ENCODE measurements at regions not wholly inside any gene's neighbourhood (a gene's known extent, or its start where the extent isn't known, plus 50 kb on each side); places are given as distances from the start of the nearest gene placed in this dataset.
"Not testable (repeated sequence)": the region's sequence is repeated elsewhere in the genome, so short reads cannot be mapped to it uniquely, and the experiment has no call there.

GRCh38 chr15:58357529-58358476, 74.0 kb upstream of the LIPC start:
- DNase-seq, result no peak
- Histone ChIP-seq H3K36me3 (no peaks in the 10 kb centered on the region), H3K27me3 (no peaks in the 10 kb centered on the region), H3K9me3 (no peaks in the 10 kb centered on the region), H3K4me3 (no peak overlapping the region)

GRCh38 chr15:58360421-58361090, 71.2 kb upstream of the LIPC start:
- Histone ChIP-seq H3K9me3 (peaks cover 13% of the 10 kb centered on the region), H3K27me3 (no peaks in the 10 kb centered on the region), H3K36me3 (no peaks in the 10 kb centered on the region), H3K4me3 (no peak overlapping the region)
- DNase-seq, result no peak

GRCh38 chr15:58361273-58361759, 70.5 kb upstream of the LIPC start:
- Histone ChIP-seq H3K4me3 (no peak overlapping the region), H3K9me3 (peaks cover 13% of the 10 kb centered on the region), H3K27me3 (no peaks in the 10 kb centered on the region), H3K36me3 (no peaks in the 10 kb centered on the region)
- DNase-seq, result peak; percentile 57

GRCh38 chr15:58362262-58362922, 69.4 kb upstream of the LIPC start:
- DNase-seq, result no peak
- H3K27me3 ChIP-seq, result no peaks in the 10 kb centered on the region
- no peak overlapping the region for H3K4me3 ChIP-seq
- H3K36me3 ChIP-seq, result no peaks in the 10 kb centered on the region
- H3K9me3 ChIP-seq, result peaks cover 17% of the 10 kb centered on the region

GRCh38 chr15:58363118-58363517, 68.7 kb upstream of the LIPC start:
- DNase-seq, H3K36me3 ChIP-seq, H3K27me3 ChIP-seq, H3K4me3 ChIP-seq: not testable (repeated sequence)
- H3K9me3 ChIP-seq, result peaks cover 17% of the 10 kb centered on the region

- H3K4me3 ChIP-seq, DNase-seq, H3K27me3 ChIP-seq, H3K36me3 ChIP-seq: not testable (repeated sequence)
- peaks cover 17% of the 10 kb centered on the region for H3K9me3 ChIP-seq
Measured at GRCh38 chr15:58363673-58364072, 68.1 kb upstream of the LIPC start.

- not testable (repeated sequence) for DNase-seq
Measured at GRCh38 chr15:58365098-58365497, 66.7 kb upstream of the LIPC start.

GRCh38 chr15:58369261-58369701, 62.5 kb upstream of the LIPC start:
- Histone ChIP-seq H3K36me3 (no peaks in the 10 kb centered on the region), H3K9me3 (peaks cover 11% of the 10 kb centered on the region), H3K27me3 (no peaks in the 10 kb centered on the region), H3K4me3 (no peak overlapping the region)
- DNase-seq, result peak; percentile 40

More at GRCh38 chr15:58365098-58365497, 66.7 kb upstream of the LIPC start:
- not testable (repeated sequence) for H3K27me3 ChIP-seq, H3K4me3 ChIP-seq, H3K36me3 ChIP-seq
- peaks cover 17% of the 10 kb centered on the region for H3K9me3 ChIP-seq

- DNase-seq, result no peak
- H3K27me3 ChIP-seq, result no peaks in the 10 kb centered on the region
- no peak overlapping the region for H3K4me3 ChIP-seq
- H3K36me3 ChIP-seq, result no peaks in the 10 kb centered on the region
- peaks cover 6% of the 10 kb centered on the region for H3K9me3 ChIP-seq
Measured at GRCh38 chr15:58369956-58370355, 61.8 kb upstream of the LIPC start.

- Histone ChIP-seq H3K9me3 (peaks cover 4% of the 10 kb centered on the region), H3K36me3 (no peaks in the 10 kb centered on the region), H3K27me3 (no peaks in the 10 kb centered on the region), H3K4me3 (no peak overlapping the region)
- DNase-seq, result no peak
Measured at GRCh38 chr15:58374147-58374546, 57.6 kb upstream of the LIPC start.

GRCh38 chr15:58377193-58377592, 54.6 kb upstream of the LIPC start:
- Histone ChIP-seq H3K36me3 (no peaks in the 10 kb centered on the region), H3K27me3 (no peaks in the 10 kb centered on the region), H3K4me3 (no peak overlapping the region), H3K9me3 (peaks cover 4% of the 10 kb centered on the region)
- DNase-seq, result no peak

GRCh38 chr15:58378241-58379085, 53.3 kb upstream of the LIPC start:
- Histone ChIP-seq H3K36me3 (no peaks in the 10 kb centered on the region), H3K9me3 (peaks cover 4% of the 10 kb centered on the region), H3K27me3 (no peaks in the 10 kb centered on the region), H3K4me3 (no peak overlapping the region)
- no peak for DNase-seq

GRCh38 chr15:58379454-58379853, 52.3 kb upstream of the LIPC start:
- H3K9me3 ChIP-seq, DNase-seq, H3K27me3 ChIP-seq, H3K4me3 ChIP-seq, H3K36me3 ChIP-seq: not testable (repeated sequence)

GRCh38 chr15:58380280-58380945, 51.4 kb upstream of the LIPC start:
- Histone ChIP-seq H3K4me3 (no peak overlapping the region), H3K9me3 (peaks cover 4% of the 10 kb centered on the region), H3K36me3 (no peaks in the 10 kb centered on the region), H3K27me3 (no peaks in the 10 kb centered on the region)
- DNase-seq, result no peak

- Histone ChIP-seq H3K9me3 (peaks cover 4% of the 10 kb centered on the region), H3K4me3 (no peak overlapping the region), H3K36me3 (no peaks in the 10 kb centered on the region), H3K27me3 (no peaks in the 10 kb centered on the region)
- DNase-seq, result no peak
Measured at GRCh38 chr15:58381697-58382096, 50.1 kb upstream of the LIPC start.

Data from MG63 (cell line).